Choroid plexus epithelial cell (primary cell): ENCODE measurements at regions not wholly inside any gene's neighbourhood (a gene's known extent, or its start where the extent isn't known, plus 50 kb on each side); places are given as distances from the start of the nearest gene placed in this dataset.

Source experiments
- DNase-seq: peaks from one replicate; pipeline ENCODE4 v3.0.0-alpha.2; 2010; ENCODE audit warnings: low read depth
- H3K4me3 ChIP-seq: 2 replicates; pipeline ENCODE4 v1.5.1; 2011; ENCODE audit warnings: low read depth, mild to moderate bottlenecking, control low read depth, low read length, moderate library complexity
- CTCF ChIP-seq: conservative IDR thresholded peaks from 2 replicates; pipeline ENCODE4 v1.5.1; 2011; ENCODE audit warnings: low read depth, mild to moderate bottlenecking, control low read depth, inconsistent platforms, low read length, moderate library complexity

- no peak overlapping the region for H3K4me3 ChIP-seq
- peak; percentile 18 for DNase-seq
- no peak for TF ChIP-seq CTCF
Measured at GRCh38 chr5:98099448-98100105, 673.9 kb upstream of the RGMB start.

- no peak for TF ChIP-seq CTCF
- no peak for DNase-seq
Measured at GRCh38 chr5:98101131-98101530, 672.3 kb upstream of the RGMB start.

GRCh38 chr5:98102936-98103335, 670.5 kb upstream of the RGMB start:
- TF ChIP-seq CTCF, result no peak
- H3K4me3 ChIP-seq, result no peak overlapping the region
- DNase-seq, result no peak

More at GRCh38 chr5:98101131-98101530, 672.3 kb upstream of the RGMB start:
- H3K4me3 ChIP-seq, result no peak overlapping the region

- H3K4me3 ChIP-seq, result no peak overlapping the region
- no peak for TF ChIP-seq CTCF
- DNase-seq, result no peak
Measured at GRCh38 chr5:98103807-98104206, 669.7 kb upstream of the RGMB start.

GRCh38 chr5:98104454-98105188, 668.8 kb upstream of the RGMB start:
- no peak for TF ChIP-seq CTCF
- H3K4me3 ChIP-seq, result no peak overlapping the region
- DNase-seq, result peak; percentile 30

GRCh38 chr5:98105681-98106080, 667.8 kb upstream of the RGMB start:
- no peak overlapping the region for H3K4me3 ChIP-seq
- no peak for TF ChIP-seq CTCF

More at GRCh38 chr5:98105681-98106080, 667.8 kb upstream of the RGMB start:
- no peak for DNase-seq
